Hematopoietic multipotent progenitor cell (in vitro differentiated cells): ENCODE measurements at regions not wholly inside any gene's neighbourhood (a gene's known extent, or its start where the extent isn't known, plus 50 kb on each side); places are given as distances from the start of the nearest gene placed in this dataset.
"Not testable (repeated sequence)": the region's sequence is repeated elsewhere in the genome, so short reads cannot be mapped to it uniquely, and the experiment has no call there.

Experiments used
- DNase-seq, 3 donors: peaks; one replicate each; pipeline ENCODE4 v3.0.0-alpha.2; 2011 to 2015; ENCODE audit warnings: low read depth in 2 of 3, low spot score in 2 of 3

DNA sequence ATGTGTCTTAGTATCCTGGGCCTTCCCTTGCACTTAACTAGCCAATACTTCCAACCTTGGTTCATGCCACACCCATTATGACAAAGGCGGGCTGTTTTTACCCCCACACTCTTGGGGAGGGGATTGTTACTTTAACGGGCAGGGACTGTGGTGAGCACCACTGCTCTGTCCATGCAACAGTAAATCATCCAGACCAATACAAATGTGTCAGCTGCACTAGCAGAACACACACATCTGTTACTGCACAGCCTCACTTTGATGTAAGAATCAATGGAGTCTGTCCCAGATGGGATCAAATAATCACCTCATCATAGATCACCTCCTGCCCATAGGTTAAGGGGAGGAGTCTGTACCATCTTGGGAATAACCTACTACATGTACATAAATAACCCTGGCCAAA lies 58.1 kb downstream of the NPAP1 start:
- no peak for DNase-seq

DNA sequence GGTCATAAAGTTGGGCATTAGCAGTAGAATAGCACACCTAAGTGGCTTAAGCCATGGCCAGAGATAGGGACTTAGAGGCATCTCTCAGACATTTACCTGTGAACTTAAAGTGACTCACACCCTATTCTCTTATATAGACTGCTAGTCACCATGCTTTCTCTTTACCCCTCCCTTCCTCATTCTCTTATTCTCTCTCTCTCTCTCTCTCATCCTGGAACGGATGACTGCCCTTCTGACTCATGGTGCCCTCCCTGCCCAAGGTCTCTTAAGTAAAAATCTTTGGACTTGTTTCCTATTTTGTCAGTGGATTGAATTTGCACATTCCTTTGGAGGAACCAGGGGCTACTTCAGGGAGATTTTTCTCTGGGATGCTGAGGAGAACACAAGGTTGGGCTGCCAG lies 58.8 kb downstream of the NPAP1 start:
- no peak for DNase-seq

- DNase-seq: no peak
Observed at GRCh38 chr15:24745290-24745689, 69.7 kb downstream of the NPAP1 start.

- DNase-seq: no peak
Observed at GRCh38 chr15:24746094-24746493, 70.5 kb downstream of the NPAP1 start.

- no peak for DNase-seq
Observed at GRCh38 chr15:24747376-24747775, 71.8 kb downstream of the NPAP1 start.

DNA sequence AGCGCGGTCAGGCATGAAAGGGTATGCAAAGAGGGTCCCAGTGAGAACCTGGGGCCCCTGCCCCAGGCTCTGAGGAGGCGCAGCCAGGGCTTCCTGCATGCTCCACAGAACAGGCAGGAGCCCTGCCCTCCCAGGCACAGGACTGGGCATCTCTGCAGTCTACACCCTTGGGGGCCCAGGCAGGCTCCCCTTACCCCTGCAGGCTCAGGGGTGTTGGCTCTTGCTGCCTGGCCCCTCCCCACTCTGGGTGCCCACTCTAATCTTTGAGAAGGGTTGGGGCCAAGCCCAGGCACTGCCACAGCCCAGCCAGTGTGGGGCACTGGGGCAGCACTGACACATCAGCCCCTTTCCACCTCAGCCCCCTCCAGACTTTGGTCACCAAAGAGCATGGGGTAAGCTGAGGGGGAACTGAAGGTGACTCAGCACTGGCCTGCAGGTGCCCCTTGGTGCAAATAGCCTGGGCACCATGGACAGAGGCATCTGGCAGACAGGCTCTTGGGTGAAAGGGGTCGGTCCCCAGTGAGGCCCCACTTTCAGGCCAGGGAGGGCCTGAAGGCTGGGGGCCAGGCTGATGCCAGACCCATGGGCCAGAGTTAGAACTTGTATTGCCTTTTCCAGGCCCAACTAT lies 73.4 kb downstream of the NPAP1 start:
- no peak for DNase-seq

DNA sequence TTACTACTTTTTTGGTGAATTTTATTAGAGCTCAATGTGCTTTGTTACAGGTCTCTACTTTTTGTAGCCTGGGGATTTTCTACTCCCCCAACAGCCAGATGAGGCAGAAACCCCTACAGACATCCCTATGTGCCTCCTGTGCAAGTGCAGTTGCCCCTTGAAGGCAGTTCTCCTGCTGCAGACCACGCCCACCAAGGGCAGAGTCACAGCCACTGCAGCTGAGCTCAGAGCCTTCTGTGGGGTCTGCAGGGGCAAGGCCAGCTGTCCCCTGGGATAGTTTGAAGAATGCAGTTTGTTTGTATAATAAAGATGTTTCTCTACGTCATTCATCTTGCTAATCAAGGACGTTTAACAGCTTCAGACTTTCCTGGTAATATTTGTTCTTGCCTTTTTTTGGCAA lies 76.8 kb downstream of the NPAP1 start:
- DNase-seq: no peak

GRCh38 chr15:24756101-24756500 lies 80.5 kb downstream of the NPAP1 start:
- no peak for DNase-seq

DNA sequence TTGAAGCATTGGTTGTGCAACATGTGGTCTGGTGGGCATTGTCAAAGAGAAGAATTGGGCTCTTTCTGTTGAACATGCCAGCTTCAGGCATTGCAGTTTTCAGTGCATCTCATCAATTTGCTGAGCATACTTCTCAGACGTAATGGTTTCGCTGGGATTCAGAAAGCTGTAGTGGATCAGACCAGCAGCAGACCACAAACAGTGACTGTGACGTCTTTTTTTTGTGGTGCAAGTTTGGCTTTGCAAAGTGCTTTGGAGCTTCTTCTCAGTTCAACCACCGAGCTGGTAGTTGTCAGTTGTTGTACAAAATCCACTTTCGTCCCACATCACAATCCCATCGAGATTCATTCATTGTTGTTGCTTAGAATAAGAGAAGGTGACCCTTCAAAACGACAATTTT lies 84.5 kb downstream of the NPAP1 start:
- DNase-seq: no peak

GRCh38 chr15:24761704-24762302 lies 86.2 kb downstream of the NPAP1 start:
- DNase-seq: peak in 1 of 3 donors; percentile 36

GRCh38 chr15:24763891-24764290 lies 88.3 kb downstream of the NPAP1 start:
- DNase-seq: no peak

DNA sequence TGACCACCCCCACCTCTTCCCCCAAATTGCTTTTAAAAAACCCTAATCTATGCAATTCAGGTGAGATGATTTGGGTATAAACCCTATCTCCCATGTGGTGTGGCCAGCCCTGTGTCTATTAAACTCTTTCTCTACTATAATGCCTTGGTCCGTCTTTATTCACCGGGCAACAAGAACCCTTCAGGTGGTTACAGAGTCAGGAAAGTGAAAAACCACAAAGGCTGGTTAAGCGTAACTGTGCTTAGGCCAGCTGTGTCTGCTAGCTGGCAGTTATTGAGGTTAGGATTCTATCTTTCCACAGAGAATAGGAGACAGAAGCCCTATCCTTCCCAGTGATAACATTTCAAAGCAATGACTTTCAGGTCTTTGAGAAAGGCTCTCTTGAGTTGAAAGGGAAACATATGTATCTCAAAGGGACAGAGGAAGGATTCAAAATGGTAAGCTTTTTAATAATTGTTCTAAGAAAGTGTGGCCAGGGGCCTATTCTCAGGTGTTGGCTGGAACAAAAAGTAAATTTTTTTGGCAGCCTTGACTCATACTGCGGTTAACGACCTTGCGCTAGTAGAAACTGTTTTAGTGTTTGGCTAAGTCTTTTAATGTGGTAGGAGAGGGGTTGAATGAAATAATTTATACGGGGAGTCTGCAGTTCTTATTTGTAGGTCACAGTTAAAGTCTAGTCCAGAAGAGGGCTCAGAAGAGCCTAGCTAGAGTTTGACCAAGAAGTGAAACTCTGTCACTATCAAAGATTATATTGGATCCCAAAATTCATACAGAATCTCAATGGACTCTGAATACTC lies 89.0 kb downstream of the NPAP1 start:
- no peak for DNase-seq

DNA sequence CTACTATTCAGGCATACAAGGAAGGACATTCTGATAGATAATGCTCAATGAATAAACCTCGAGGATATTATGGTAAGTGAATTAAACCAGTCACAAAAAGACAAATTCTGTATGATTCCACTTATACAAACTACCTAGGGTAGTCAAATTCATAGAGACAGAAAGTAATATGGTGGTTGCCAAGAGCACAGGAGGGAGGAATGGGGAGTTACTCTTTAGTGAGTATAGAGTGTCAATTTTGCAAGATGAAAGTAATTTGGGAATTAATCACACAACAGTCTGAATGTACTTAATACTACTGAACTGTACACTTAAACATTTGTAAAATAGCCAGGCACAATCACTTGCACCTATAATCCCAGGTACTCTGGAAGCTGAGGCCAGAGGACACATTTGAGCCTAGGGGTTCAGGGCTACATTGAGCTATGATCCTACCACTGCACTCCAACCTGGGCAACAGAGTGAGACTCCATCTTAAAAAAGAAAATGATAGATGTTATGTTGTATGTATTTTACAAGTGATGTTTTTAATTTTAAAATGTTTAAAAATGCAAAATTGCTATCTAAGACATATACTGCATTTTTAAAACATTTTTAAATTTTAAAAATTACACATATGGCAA lies 91.0 kb downstream of the NPAP1 start:
- DNase-seq: no peak

DNA sequence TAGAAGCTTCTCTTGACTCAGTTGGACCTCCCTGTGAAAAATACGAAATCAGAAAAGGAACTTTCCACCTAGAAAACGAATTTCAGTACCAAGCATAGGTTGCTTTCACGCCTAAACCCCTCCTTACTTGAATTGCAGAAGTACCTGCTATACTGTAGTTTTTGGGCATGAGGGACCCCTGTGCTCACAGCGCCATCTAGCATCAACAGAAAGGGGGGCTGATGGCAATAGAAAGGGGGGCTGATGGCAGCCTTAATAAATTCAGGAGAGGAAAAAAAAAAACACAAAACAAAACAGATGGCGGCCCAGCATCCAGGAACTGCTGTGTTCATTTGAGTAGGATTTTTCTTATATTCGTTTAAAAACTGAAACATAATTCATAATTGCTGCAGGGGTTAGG lies 96.7 kb downstream of the NPAP1 start:
- DNase-seq: peak in 1 of 3 donors; percentile 3

GRCh38 chr15:24772686-24773373 lies 97.3 kb downstream of the NPAP1 start:
- peak in 2 of 3 donors; percentile 80 to 87 for DNase-seq

- no peak for DNase-seq
Observed at GRCh38 chr15:24777307-24777706, 101.7 kb downstream of the NPAP1 start.

- no peak for DNase-seq
Observed at GRCh38 chr15:24784506-24784905, 108.9 kb downstream of the NPAP1 start.

DNA sequence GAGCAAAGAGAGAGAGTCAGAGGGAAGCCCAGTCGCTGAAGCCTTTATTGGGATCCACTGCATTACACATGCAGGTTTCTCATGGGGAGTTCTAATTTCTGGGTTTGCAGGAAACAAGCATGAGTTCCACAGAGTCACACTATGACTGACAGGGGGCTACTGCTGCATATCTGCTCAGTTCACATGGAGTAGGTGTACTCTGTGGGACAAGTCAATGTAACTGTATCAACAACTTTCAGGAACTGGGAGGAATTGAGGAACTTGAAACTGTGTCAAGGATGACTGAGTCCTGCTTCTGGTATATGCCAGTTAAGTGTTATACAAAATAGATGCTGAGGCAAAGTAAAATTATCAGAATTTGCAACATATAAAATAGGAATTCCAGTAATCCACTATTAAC lies 110.8 kb downstream of the NPAP1 start:
- DNase-seq: no peak

GRCh38 chr15:24802624-24803023 lies 127.0 kb downstream of the NPAP1 start:
- not testable (repeated sequence) for DNase-seq

- DNase-seq: no peak
Observed at GRCh38 chr15:24819680-24820079, 135.1 kb upstream of the SNRPN start.

GRCh38 chr15:24823473-24823872 lies 131.3 kb upstream of the SNRPN start:
- no peak for DNase-seq
